Esophagus squamous epithelium (tissue), 4 donors: ENCODE measurements at regions not wholly inside any gene's neighbourhood (a gene's known extent, or its start where the extent isn't known, plus 50 kb on each side); places are given as distances from the start of the nearest gene placed in this dataset.

ENCODE experiments used
- POLR2A ChIP-seq, 4 donors: fragments of 450-650 bp; IDR thresholded peaks; one replicate each; pipeline ENCODE4 v1.6.1; 2017; ENCODE audit warnings: antibody characterized with exemption in 4 of 4, mild to moderate bottlenecking in 4 of 4, moderate library complexity in 3 of 4
- TF ChIP-seq, protein P1 (sequence below), 6 experiments: fragments of 450-650 bp in 4 of 6; fragments of 200-600 bp in 2 of 6; sonication (generic) in 2 of 6; IDR thresholded peaks; one replicate each; pipeline ENCODE4 v1.5.1; 2016 to 2019; ENCODE audit warnings: antibody characterized with exemption in 6 of 6, mild to moderate bottlenecking in 4 of 6, moderate library complexity in 4 of 6

DNA sequence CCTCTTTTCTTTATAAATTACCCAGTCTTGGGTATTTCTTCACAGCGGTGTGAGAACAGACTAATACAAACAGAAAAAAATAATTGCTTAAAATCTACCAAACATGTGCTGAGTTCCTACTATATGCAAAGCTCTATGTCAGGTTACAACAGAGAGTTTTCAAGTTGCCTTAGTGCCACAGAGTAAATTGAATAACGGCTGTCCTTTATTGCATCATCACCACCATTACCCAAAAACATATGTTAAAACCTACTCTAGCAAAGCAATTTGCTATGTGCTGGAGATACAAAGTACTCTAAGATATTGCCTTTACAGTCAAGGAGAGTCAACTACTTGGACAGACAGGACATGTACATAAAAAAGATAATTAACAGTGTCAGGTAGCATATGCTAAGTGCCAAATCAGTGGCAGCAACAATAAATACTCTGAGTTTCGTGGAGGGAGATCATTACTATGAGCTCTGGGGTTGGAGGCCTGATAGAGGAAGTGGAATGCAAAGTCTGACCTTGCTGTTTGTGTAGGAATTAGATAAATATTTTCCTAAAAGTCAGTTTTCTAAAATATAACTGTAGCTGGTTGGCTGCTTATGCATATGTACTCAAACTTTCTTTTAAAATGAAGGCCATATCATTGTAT is 1058.7 kb upstream of the WWC1 start:
- TF ChIP-seq, protein P1, sequence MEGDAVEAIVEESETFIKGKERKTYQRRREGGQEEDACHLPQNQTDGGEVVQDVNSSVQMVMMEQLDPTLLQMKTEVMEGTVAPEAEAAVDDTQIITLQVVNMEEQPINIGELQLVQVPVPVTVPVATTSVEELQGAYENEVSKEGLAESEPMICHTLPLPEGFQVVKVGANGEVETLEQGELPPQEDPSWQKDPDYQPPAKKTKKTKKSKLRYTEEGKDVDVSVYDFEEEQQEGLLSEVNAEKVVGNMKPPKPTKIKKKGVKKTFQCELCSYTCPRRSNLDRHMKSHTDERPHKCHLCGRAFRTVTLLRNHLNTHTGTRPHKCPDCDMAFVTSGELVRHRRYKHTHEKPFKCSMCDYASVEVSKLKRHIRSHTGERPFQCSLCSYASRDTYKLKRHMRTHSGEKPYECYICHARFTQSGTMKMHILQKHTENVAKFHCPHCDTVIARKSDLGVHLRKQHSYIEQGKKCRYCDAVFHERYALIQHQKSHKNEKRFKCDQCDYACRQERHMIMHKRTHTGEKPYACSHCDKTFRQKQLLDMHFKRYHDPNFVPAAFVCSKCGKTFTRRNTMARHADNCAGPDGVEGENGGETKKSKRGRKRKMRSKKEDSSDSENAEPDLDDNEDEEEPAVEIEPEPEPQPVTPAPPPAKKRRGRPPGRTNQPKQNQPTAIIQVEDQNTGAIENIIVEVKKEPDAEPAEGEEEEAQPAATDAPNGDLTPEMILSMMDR (IDR thresholded peaks at IDR 0.05), result no peak
- no peak for TF ChIP-seq POLR2A (IDR thresholded peaks at IDR 0.05)
